HG02571 (cell line): ENCODE measurements at regions not wholly inside any gene's neighbourhood (a gene's known extent, or its start where the extent isn't known, plus 50 kb on each side); places are given as distances from the start of the nearest gene placed in this dataset.
"Not testable (repeated sequence)": the region's sequence is repeated elsewhere in the genome, so short reads cannot be mapped to it uniquely, and the experiment has no call there.

Source experiments
- ATAC-seq: cut with Tn5 transposase; IDR thresholded peaks from one replicate; pipeline ENCODE4 v1.9.1; 2021; ENCODE audit warnings: mild to moderate bottlenecking, moderate library complexity; ENCODE audit not compliant: unreplicated experiment

- no peak for ATAC-seq
These were observed 245.0 kb upstream of the CPHXL start for GRCh38 chr16:75971334-75971733.

DNA sequence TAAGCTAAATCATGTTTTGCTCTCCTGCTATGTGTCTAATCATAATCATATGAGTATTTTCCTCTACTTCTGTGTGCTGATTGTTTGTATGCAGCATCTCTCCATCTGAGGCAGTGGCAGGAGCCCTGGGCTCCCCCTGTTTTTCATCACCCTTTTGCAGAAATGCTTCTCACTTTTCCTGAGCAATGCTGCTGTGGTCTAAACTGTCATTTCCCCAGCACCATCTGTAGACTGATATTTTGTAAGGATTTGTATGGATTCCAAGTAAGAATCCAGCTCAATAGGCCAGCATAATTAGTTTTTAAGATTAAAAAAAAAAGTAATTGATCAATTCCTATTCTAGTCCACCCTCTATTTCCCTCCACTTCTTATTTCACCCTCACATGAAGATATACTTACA lies 257.0 kb upstream of the CPHXL start:
- ATAC-seq: no peak

GRCh38 chr16:75983741-75984381 lies 257.6 kb upstream of the CPHXL start:
- ATAC-seq: no peak

DNA sequence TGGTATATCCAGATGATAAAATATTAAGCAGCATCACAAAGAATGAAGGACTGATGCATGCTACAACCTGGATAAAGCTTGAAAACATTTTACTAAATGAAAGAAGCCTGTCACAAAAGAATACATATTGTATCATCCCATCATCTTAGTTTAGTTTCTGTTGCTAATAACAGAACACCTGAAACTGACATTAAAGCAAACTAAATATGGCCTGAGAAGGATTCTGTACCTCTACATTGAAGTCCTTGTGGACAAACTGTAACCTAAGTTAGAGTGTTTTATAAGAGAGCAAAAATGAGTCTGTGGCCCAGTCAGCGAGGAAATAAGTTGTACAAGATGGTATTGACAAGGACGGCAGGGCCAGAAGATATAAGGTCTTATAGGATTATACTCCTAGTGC lies 261.0 kb upstream of the CPHXL start:
- no peak for ATAC-seq

DNA sequence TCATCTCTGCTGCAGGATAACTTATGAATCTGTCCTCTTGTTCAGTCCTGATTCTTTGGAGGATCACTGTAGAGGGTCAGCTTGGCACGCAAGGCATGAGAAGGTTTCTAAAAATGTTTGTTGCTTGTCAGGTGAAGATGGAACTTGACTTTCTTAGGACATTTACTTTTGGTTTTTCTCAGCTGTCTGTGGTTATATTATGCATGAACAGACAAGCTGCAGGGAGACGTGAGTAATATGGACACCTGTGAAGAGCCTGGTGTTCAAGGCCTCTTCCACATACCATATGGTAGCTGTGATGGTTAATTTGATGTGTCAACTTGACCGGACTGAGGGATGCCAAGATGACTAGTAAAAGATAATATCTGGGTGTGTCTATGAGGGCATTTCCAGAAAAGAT lies 270.2 kb upstream of the CPHXL start:
- no peak for ATAC-seq

- ATAC-seq: no peak
These were observed 271.3 kb upstream of the CPHXL start for GRCh38 chr16:75997606-75998005.

DNA sequence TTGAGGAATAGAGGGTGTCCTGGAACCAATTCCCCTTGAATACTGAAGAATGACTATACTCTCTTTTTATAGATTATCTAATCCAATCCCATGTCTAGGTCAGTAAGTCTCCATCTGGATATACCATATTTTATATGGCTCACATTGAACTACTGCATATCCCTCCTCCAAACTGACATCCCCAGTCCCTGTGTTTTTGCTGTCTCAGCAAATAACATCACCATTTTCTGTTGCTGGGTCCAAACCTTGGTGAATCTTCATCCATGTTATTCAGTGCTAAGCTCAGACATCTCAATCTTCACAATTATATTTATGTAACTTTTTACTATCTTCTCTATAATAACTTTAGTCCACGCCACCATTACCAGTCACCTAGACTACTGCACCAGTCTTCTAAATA lies 269.6 kb upstream of the CNTNAP4 start:
- no peak for ATAC-seq

GRCh38 chr16:76023835-76024234 lies 253.4 kb upstream of the CNTNAP4 start:
- no peak for ATAC-seq

DNA sequence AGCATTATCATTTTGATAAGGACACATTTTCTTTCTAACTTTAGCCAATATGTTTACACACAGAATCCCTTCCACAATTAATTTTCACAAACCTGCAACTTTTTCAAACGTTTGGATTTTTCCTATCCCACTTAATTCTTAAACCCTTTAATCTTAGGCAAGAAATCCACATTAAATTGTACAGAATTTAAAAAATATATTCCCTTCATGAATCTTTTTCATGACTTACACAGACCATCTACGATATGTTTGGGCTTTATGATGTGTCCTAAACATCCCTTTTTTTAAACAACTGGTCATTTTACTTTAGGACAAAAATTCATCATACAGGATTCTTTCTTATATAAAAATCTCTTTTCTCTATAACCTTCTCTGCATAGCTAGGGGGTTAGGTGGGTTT lies 241.5 kb upstream of the CNTNAP4 start:
- no peak for ATAC-seq

- no peak for ATAC-seq
These were observed 239.1 kb upstream of the CNTNAP4 start for GRCh38 chr16:76038097-76038496.

DNA sequence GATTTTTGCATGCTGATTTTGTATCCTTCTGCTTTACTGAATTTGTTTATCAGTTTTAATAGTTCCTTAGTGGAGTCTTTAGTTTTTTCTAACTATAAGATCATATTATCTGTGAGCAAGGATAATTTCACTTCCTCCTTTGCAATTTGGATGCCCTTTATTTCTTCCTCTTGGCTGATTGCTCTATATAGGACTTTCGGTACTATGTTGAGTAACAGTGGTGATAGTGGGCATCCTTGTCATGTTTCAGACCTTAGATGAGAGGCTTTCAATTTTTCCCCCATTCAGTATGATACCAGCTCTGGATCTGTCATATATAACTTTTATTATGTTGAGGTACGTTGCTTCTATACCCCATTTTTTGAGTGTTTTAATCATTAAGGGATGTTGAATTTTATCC lies 224.5 kb upstream of the CNTNAP4 start:
- ATAC-seq: no peak

GRCh38 chr16:76059186-76059585 lies 218.0 kb upstream of the CNTNAP4 start:
- no peak for ATAC-seq

- no peak for ATAC-seq
These were observed 217.5 kb upstream of the CNTNAP4 start for GRCh38 chr16:76059701-76060100.

- ATAC-seq: no peak
These were observed 205.5 kb upstream of the CNTNAP4 start for GRCh38 chr16:76071690-76072089.

DNA sequence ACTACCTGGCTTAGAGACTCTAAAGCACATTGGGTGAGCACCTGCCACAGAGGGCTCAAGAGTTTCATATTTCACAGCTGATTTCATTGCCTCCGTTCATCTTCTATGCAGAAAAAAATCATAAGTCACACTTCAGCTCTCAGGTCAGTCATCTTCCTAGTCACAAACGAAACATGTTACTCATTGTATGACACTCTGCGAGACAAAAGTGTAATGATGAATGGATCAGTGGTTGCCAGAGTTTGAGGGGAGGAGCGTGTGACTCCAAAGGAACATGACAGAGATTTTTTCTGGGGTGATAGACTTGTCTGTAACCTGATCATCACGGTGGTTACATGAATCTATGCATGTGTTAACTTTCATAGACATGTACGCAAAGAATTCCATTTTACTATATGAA lies 195.2 kb upstream of the CNTNAP4 start:
- ATAC-seq: no peak

DNA sequence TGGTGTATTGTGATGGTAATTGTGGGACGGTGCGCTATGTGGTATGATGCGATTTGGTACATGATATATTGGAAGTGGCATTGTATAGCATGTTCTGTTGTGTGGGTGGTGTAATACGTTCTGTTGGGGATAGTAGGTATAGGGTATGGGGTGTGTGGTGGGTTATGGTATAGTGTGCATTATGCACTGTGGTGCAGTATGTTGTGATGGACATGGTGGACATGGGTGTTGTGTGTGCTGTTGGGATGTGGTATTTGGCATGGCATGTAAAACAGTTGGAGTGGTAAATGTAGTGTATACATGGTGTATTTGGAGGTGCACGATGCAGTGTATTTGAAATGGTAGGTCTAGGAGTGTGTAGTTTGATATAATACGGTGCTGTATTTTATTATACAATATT lies 170.6 kb upstream of the CNTNAP4 start:
- ATAC-seq: no peak

DNA sequence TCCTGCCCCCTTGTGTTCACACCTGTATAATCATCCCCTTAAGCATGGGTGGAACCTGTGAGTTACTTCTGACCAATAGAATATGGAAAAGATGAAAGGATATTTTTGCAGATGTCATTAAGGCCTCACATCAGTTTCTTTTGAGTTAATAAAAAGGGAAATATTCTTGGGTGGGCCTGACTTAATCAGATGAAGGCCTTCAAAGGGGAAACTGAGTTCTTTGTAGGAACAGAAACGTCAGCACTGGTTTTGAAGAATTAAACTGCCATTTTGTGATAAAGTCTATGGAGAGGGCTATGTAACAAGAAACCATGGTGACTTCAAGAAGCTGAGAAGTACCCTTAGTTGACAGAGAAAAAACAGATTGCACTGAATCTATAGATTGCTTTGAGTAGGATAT lies 168.7 kb upstream of the CNTNAP4 start:
- no peak for ATAC-seq

DNA sequence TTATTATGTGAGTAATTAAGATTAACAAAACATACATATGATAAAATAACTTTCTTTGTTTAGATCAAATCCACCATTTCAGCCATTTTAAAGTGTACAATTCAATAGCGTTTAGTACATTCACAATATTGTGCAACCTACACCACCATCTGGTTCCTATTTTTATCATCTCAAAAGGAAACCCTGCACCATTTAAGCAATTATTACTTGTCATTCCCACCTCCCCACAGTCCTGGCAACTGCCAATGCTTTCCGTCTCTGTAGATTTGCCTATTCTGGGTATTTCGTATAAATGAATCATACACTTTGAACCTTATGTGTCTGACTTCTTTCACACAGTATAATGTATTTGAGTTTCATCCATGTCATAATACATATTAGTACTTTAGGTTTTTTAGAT lies 162.5 kb upstream of the CNTNAP4 start:
- no peak for ATAC-seq

DNA sequence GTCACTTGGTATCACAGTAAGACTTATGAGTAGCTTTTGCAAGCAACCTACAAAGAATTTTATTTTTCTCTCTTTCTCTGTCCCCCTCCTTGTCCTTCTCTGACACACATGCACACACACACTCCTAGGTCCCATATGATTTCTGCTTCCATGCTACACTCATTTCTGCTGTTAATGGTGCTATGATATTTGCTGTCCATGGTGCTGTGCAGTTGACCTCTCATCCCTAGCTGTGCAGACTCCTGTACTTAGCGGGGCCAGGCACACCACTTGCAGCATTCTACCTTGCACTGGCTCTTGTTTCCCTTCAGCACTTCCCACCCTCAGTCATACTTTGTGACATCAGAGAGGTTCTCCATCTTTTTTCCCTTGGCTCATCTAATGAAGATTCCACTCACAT lies 158.9 kb upstream of the CNTNAP4 start:
- no peak for ATAC-seq

DNA sequence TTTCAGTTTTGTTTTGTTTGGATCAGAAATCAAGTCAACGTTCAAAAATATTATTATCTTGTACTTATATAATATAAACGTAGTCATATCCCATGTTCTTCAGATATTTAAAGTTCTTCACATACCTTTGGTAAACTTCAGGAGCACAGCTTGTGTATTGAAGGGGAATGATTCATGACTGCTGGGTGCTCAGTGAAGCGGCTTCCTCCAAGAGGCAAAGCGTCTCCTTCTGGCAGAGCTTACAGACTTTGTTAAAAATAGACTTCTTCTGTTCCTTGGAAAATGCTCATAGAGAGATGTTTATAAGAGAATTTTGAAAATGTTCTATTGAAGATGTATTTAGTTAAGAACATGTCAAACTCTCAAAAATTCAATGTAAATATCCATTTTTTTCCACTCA lies 155.6 kb upstream of the CNTNAP4 start:
- ATAC-seq: no peak

DNA sequence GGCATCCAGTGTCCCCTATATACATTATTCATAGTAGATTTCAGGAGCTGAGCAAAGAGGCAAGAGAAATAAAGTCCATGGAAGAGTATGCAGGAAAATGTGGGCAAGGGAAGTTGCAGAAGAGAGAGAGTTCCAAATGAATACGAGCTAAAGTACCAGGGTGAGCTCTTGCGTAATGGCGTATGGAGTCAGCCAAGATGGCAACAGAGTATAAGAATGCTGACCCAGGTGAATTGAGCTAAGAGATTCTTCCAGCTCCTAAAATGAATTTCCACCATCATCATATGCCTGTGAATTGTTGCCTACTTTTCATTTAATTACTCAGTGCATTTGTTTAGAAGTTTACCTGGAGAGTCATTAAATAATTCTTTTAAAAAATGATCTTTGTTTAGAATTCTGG lies 153.2 kb upstream of the CNTNAP4 start:
- ATAC-seq: no peak

GRCh38 chr16:76125871-76126270 lies 151.3 kb upstream of the CNTNAP4 start:
- no peak for ATAC-seq

GRCh38 chr16:76138056-76138455 lies 139.1 kb upstream of the CNTNAP4 start:
- ATAC-seq: not testable (repeated sequence)

DNA sequence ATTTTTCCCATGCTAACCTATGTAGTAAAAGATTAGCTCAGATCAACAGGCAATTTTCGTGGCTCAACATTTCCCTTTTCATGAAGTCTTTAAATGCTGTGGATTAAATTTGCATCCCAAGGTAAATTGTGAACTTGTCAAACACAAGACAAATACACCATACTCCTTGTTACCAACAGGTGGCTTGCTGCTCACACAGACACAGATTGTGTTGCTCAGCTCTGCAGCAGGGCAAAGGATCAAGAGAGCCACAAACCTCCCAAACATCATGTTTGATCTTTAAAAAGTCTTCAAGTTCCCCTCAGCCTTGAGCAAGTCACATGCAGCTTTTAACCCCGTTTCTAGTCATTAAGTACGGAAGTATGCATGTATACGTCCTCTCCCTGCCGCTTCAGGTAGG lies 119.6 kb upstream of the CNTNAP4 start:
- no peak for ATAC-seq
